Progenitor cell of endocrine pancreas (in vitro differentiated cells): ENCODE measurements at regions not wholly inside any gene's neighbourhood (a gene's known extent, or its start where the extent isn't known, plus 50 kb on each side); places are given as distances from the start of the nearest gene placed in this dataset.

Experiments
- DNase-seq: peaks from one replicate; pipeline ENCODE4 v3.0.0; 2021; ENCODE audit warnings: low spot score; ENCODE audit not compliant: unreplicated experiment
- H3K27ac Mint-ChIP-seq: 2 replicates; pipeline ENCODE4 v1.8.0; 2021; ENCODE audit warnings: mild to moderate bottlenecking, moderate library complexity, mixed read lengths
- H3K27me3 Mint-ChIP-seq: 2 replicates; pipeline ENCODE4 v1.8.0; 2021; ENCODE audit warnings: mixed read lengths
- H3K36me3 Mint-ChIP-seq: 2 replicates; pipeline ENCODE4 v1.8.0; 2022; ENCODE audit warnings: mixed read lengths; ENCODE audit not compliant: insufficient read depth
- H3K4me1 Mint-ChIP-seq: 2 replicates; pipeline ENCODE4 v1.8.0; 2021; ENCODE audit warnings: low read depth, mixed read lengths
- H3K4me3 Mint-ChIP-seq: 2 replicates; pipeline ENCODE4 v1.8.0; 2021; ENCODE audit warnings: low read depth, mild to moderate bottlenecking, moderate library complexity, mixed read lengths
- H3K9me3 Mint-ChIP-seq: 2 replicates; pipeline ENCODE4 v1.8.0; 2021; ENCODE audit warnings: low read depth, mixed read lengths
- TF ChIP-seq, protein P1 (sequence below): fragments of 200-600 bp; sonication (generic); IDR thresholded peaks from one replicate; pipeline ENCODE4 v1.5.0; 2021; ENCODE audit warnings: antibody characterized with exemption, mild to moderate bottlenecking; ENCODE audit not compliant: unreplicated experiment

DNA sequence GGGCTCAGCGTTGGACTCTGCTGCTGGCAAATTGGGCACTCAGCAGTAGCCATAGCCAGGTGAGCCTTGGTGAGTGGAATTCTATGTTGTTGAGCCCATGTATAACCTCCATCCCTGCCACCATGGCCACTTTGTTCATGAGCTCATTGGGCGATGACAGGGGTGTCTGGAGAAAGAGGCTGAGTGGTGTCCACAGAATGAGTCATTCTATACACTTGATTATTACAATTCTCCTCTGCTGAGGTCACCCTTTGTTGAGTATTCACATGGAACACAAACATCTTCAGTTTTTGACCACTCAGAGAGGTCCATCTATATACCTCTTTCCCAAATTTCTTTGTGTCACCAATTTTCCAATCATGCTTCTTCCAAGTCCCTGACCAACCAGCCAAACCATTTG lies 1341.7 kb downstream of the PCDH7 start:
- Mint-ChIP-seq H3K27ac (no peak overlapping the region), H3K27me3 (no peaks in the 10 kb centered on the region), H3K4me1 (no peaks in the 10 kb centered on the region), H3K9me3 (no peaks in the 10 kb centered on the region), H3K36me3 (no peaks in the 10 kb centered on the region), H3K4me3 (no peak overlapping the region)
- no peak for DNase-seq
- TF ChIP-seq, protein P1, sequence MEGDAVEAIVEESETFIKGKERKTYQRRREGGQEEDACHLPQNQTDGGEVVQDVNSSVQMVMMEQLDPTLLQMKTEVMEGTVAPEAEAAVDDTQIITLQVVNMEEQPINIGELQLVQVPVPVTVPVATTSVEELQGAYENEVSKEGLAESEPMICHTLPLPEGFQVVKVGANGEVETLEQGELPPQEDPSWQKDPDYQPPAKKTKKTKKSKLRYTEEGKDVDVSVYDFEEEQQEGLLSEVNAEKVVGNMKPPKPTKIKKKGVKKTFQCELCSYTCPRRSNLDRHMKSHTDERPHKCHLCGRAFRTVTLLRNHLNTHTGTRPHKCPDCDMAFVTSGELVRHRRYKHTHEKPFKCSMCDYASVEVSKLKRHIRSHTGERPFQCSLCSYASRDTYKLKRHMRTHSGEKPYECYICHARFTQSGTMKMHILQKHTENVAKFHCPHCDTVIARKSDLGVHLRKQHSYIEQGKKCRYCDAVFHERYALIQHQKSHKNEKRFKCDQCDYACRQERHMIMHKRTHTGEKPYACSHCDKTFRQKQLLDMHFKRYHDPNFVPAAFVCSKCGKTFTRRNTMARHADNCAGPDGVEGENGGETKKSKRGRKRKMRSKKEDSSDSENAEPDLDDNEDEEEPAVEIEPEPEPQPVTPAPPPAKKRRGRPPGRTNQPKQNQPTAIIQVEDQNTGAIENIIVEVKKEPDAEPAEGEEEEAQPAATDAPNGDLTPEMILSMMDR = no peak

- Mint-ChIP-seq H3K36me3 (no peaks in the 10 kb centered on the region), H3K4me1 (no peaks in the 10 kb centered on the region), H3K27ac (no peak overlapping the region), H3K9me3 (no peaks in the 10 kb centered on the region), H3K27me3 (no peaks in the 10 kb centered on the region), H3K4me3 (no peak overlapping the region)
- no peak for DNase-seq
- TF ChIP-seq, protein P1 = no peak
Observed at GRCh38 chr4:32073542-32073941, 1353.4 kb downstream of the PCDH7 start.

GRCh38 chr4:32087211-32087610 lies 1367.0 kb downstream of the PCDH7 start:
- H3K4me1 Mint-ChIP-seq = no peaks in the 10 kb centered on the region
- H3K4me3 Mint-ChIP-seq = no peak overlapping the region
- H3K27ac Mint-ChIP-seq = no peak overlapping the region
- no peak for DNase-seq
- TF ChIP-seq, protein P1 = no peak
- no peaks in the 10 kb centered on the region for H3K36me3 Mint-ChIP-seq
- no peaks in the 10 kb centered on the region for H3K9me3 Mint-ChIP-seq
- H3K27me3 Mint-ChIP-seq = no peaks in the 10 kb centered on the region

GRCh38 chr4:32094987-32095386 lies 1374.8 kb downstream of the PCDH7 start:
- no peaks in the 10 kb centered on the region for H3K36me3 Mint-ChIP-seq
- H3K27me3 Mint-ChIP-seq = no peaks in the 10 kb centered on the region
- H3K9me3 Mint-ChIP-seq = no peaks in the 10 kb centered on the region
- TF ChIP-seq, protein P1 = no peak
- DNase-seq = no peak
- H3K4me1 Mint-ChIP-seq = no peaks in the 10 kb centered on the region
- H3K27ac Mint-ChIP-seq = no peak overlapping the region
- H3K4me3 Mint-ChIP-seq = no peak overlapping the region

DNA sequence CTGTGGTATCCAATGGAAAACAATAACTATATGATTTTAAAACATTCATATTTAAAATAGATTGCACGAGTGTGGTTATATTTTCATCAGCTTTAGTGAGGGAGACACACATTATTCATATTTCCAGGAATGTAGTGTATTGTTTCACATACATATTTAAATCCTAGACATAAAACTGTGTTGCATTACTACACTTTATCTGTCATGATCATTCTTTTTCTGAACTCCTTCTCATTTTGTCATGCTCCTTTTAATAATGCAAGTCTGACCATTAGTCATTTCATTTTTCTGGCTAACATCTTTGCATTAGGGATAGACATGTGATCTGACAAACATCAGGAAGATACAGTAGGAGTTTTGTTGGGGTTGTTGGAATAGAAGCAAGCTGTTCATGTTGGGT lies 1382.7 kb downstream of the PCDH7 start:
- TF ChIP-seq, protein P1 = no peak
- H3K4me1 Mint-ChIP-seq = no peaks in the 10 kb centered on the region
- H3K9me3 Mint-ChIP-seq = peaks cover 6% of the 10 kb centered on the region
- DNase-seq = no peak
- H3K27ac Mint-ChIP-seq = no peak overlapping the region
- H3K4me3 Mint-ChIP-seq = no peak overlapping the region
- H3K36me3 Mint-ChIP-seq = no peaks in the 10 kb centered on the region
- H3K27me3 Mint-ChIP-seq = no peaks in the 10 kb centered on the region
